DOHH2 (cell line): ENCODE measurements at regions not wholly inside any gene's neighbourhood (a gene's known extent, or its start where the extent isn't known, plus 50 kb on each side); places are given as distances from the start of the nearest gene placed in this dataset.

ENCODE experiments used
- H3F3A ChIP-seq: fragments of 200-600 bp; sonication (generic), shearing (Covaris generic); 2 replicates; pipeline ENCODE4 v1.6.0; 2016; ENCODE audit warnings: antibody characterized with exemption, mild to moderate bottlenecking; ENCODE audit not compliant: control insufficient read depth, insufficient read depth
- H3K27ac ChIP-seq: fragments of 200-600 bp; sonication (generic); 2 replicates; pipeline ENCODE4 v1.5.1; 2014; ENCODE audit warnings: low read depth, mild to moderate bottlenecking, low read length, moderate library complexity
- H3K27me3 ChIP-seq: fragments of 200-600 bp; sonication (generic); 2 replicates; pipeline ENCODE4 v1.6.1; 2014; ENCODE audit warnings: mild to moderate bottlenecking, low read length, mixed read lengths; ENCODE audit not compliant: control insufficient read depth
- H3K36me3 ChIP-seq: fragments of 200-600 bp; sonication (generic); 2 replicates; pipeline ENCODE4 v1.6.1; 2014; ENCODE audit warnings: mild to moderate bottlenecking, low read length, moderate library complexity, mixed read lengths; ENCODE audit not compliant: control insufficient read depth
- H3K4me1 ChIP-seq: fragments of 200-600 bp; sonication (generic); 2 replicates; pipeline ENCODE4 v1.6.1; 2014; ENCODE audit warnings: mild to moderate bottlenecking, low read length, mixed read lengths; ENCODE audit not compliant: control insufficient read depth
- H3K4me2 ChIP-seq: fragments of 200-600 bp; sonication (generic); 2 replicates; pipeline ENCODE4 v1.6.0; 2014; ENCODE audit warnings: mild to moderate bottlenecking, low read length, moderate library complexity
- H3K4me3 ChIP-seq: fragments of 200-600 bp; sonication (generic); 2 replicates; pipeline ENCODE4 v1.5.1; 2014; ENCODE audit warnings: mild to moderate bottlenecking, low read length, mixed read lengths
- H3K79me2 ChIP-seq: fragments of 200-600 bp; sonication (generic); 2 replicates; pipeline ENCODE4 v1.6.1; 2014; ENCODE audit warnings: mild to moderate bottlenecking, low read length, mixed read lengths; ENCODE audit not compliant: control insufficient read depth
- H3K9me2 ChIP-seq: fragments of 200-600 bp; sonication (generic); replicated peaks from 2 replicates; pipeline ENCODE4 v1.6.1; 2014; ENCODE audit warnings: mild to moderate bottlenecking, low read length, mixed read lengths; ENCODE audit not compliant: control insufficient read depth
- H3K9me3 ChIP-seq: fragments of 200-600 bp; sonication (generic); 2 replicates; pipeline ENCODE4 v1.6.1; 2014; ENCODE audit warnings: antibody characterized with exemption, low read length, mixed read lengths; ENCODE audit not compliant: control insufficient read depth, insufficient read depth
- H4K20me1 ChIP-seq: fragments of 200-600 bp; sonication (generic); 2 replicates; pipeline ENCODE4 v1.6.0; 2014; ENCODE audit warnings: low read depth, mild to moderate bottlenecking, antibody characterized with exemption, low read length, moderate library complexity; ENCODE audit not compliant: control insufficient read depth, insufficient read depth
- EZH2phosphoT487 ChIP-seq: fragments of 200-600 bp; sonication (generic); IDR thresholded peaks from 2 replicates; pipeline ENCODE4 v1.6.1; 2017; ENCODE audit warnings: borderline replicate concordance, mild to moderate bottlenecking, antibody characterized with exemption, low read length, moderate library complexity, mixed read lengths
- TF ChIP-seq, protein P1 (sequence below): fragments of 200-600 bp; sonication (generic); IDR thresholded peaks from one replicate; pipeline ENCODE4 v1.5.1; 2014; ENCODE audit warnings: antibody characterized with exemption, mild to moderate bottlenecking, low read depth, low read length; ENCODE audit not compliant: poor library complexity, severe bottlenecking

DNA sequence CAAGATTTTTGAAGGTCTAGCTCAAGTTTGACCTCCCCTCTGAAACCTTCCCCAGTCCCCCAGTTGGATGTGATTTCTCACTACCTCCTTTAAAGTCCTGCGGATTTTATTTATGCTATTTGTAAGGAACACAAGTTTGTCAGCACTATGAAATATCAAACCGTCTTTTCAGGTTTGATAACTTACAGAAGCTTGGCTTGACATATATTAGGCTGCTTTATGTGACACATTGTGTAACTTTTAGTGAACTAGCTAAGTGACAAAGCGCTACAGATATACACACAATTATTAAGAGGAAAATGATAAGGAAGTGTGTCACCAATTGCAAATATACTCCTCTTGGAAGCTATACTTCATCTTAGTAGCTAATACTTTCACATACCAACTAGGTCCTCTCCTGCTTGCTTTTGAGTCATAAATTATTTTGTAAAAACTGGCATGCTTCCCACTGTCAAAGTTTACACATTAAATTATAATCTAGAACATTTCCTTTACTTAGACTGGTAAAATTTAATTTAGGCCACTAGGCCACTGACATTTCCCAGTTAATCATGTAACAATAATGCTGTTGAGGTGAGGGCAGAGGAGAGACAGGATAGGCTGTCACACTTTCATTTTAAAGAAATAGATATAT lies 149.5 kb downstream of the TMTC3 start:
- Histone ChIP-seq H3K27me3 (no peaks in the 10 kb centered on the region), H3K36me3 (no peaks in the 10 kb centered on the region), H3K4me2 (no peak overlapping the region), H3K4me3 (no peak overlapping the region), H3K27ac (no peak overlapping the region), H3K9me2 (no peaks in the 10 kb centered on the region), H3F3A (no peaks in the 10 kb centered on the region), H3K4me1 (no peaks in the 10 kb centered on the region), H3K79me2 (no peaks in the 10 kb centered on the region), H4K20me1 (no peaks in the 10 kb centered on the region), H3K9me3 (no peaks in the 10 kb centered on the region)
- TF ChIP-seq, protein P1, sequence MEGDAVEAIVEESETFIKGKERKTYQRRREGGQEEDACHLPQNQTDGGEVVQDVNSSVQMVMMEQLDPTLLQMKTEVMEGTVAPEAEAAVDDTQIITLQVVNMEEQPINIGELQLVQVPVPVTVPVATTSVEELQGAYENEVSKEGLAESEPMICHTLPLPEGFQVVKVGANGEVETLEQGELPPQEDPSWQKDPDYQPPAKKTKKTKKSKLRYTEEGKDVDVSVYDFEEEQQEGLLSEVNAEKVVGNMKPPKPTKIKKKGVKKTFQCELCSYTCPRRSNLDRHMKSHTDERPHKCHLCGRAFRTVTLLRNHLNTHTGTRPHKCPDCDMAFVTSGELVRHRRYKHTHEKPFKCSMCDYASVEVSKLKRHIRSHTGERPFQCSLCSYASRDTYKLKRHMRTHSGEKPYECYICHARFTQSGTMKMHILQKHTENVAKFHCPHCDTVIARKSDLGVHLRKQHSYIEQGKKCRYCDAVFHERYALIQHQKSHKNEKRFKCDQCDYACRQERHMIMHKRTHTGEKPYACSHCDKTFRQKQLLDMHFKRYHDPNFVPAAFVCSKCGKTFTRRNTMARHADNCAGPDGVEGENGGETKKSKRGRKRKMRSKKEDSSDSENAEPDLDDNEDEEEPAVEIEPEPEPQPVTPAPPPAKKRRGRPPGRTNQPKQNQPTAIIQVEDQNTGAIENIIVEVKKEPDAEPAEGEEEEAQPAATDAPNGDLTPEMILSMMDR: no peak
- no peak for TF ChIP-seq EZH2phosphoT487

DNA sequence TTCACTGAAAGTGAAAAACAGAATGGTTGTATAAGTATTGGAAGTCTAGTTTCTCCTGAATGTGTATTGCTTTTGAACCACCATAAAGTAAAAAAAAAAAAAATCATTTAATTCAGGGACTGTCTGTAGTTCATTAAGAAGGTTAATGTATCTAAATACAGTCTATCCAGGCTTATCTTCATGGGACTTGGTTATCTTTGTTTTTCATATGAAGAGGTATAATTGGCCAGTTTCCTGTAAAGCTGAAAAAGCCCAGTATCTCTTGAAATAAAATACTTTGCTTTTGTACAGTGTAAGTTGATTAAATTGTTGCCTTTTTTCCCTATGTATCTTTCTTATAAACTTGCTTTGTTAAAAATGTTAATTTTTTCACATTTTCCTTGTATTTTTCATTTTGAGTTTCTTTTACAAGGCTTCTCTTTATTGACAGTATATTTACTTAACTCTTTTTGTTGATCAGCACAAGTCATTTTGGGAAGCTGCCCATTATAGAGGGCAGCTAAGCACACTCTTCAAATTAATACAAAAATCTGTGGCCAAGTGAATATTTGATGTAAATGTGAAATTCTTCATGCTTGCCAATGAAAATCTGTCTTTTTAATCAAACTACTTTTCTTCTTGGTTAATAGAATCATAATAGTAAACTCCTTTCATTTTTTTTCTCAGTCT lies 156.0 kb downstream of the TMTC3 start:
- no peak for TF ChIP-seq EZH2phosphoT487
- TF ChIP-seq, protein P1: no peak
- Histone ChIP-seq H3K36me3 (no peaks in the 10 kb centered on the region), H3K79me2 (no peaks in the 10 kb centered on the region), H3F3A (no peaks in the 10 kb centered on the region), H3K9me3 (no peaks in the 10 kb centered on the region), H3K27ac (no peak overlapping the region), H3K9me2 (no peaks in the 10 kb centered on the region), H3K4me2 (no peak overlapping the region), H3K27me3 (no peaks in the 10 kb centered on the region), H4K20me1 (no peaks in the 10 kb centered on the region), H3K4me3 (no peak overlapping the region), H3K4me1 (no peaks in the 10 kb centered on the region)

DNA sequence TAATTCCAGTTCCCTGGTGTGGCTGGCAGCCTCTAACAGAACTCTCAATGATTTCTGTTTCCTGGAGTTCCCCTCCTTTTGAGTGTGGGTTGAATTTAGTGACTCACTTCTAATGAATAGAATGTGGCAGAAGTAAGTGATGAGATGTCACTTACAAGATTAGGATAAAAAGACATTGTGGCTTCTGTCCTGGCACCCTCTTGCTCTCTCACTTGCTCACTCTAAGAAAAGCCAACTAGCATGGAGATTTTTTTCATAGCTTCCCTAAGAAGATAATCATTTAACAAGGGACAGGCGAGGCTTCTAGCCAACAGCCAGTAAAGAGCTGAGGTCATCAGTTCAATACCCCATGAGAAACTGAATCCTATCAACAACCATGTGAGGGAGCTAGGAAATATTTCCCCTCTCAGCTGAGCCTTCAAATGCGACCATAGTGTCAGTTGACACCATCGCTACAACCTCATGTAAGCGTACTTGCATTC lies 156.7 kb downstream of the TMTC3 start:
- Histone ChIP-seq H3K4me2 (no peak overlapping the region), H3K36me3 (no peaks in the 10 kb centered on the region), H4K20me1 (no peaks in the 10 kb centered on the region), H3K27ac (no peak overlapping the region), H3K27me3 (no peaks in the 10 kb centered on the region), H3F3A (no peaks in the 10 kb centered on the region), H3K4me1 (no peaks in the 10 kb centered on the region), H3K79me2 (no peaks in the 10 kb centered on the region), H3K4me3 (no peak overlapping the region), H3K9me2 (no peaks in the 10 kb centered on the region), H3K9me3 (no peaks in the 10 kb centered on the region)
- TF ChIP-seq, protein P1: no peak
- no peak for TF ChIP-seq EZH2phosphoT487
